ENCODE measurements at regions not wholly inside any gene's neighbourhood (a gene's known extent, or its start where the extent isn't known, plus 50 kb on each side); places are given as distances from the start of the nearest gene placed in this dataset.

GRCh38 chrX:23575281-23575680 lies 92.0 kb upstream of the PRDX4 start:
- no peak for TF ChIP-seq CTCF (IDR thresholded peaks at IDR 0.05)
- TF ChIP-seq EZH2 (IDR thresholded peaks at IDR 0.05), result no peak

All from neural progenitor cell (in vitro differentiated cells).